GM23338 (cell line): ENCODE measurements at regions not wholly inside any gene's neighbourhood (a gene's known extent, or its start where the extent isn't known, plus 50 kb on each side); places are given as distances from the start of the nearest gene placed in this dataset.

ENCODE experiments used
- ATAC-seq: fragments of 200-7000 bp; cut with Tn5 transposase; 3 replicates; pipeline ENCODE4 v1.9.1; 2020
- DNase-seq: peaks from one replicate; pipeline ENCODE4 v3.0.0-alpha.2; 2015; ENCODE audit warnings: low spot score
- H2AFZ ChIP-seq: fragments of 200-600 bp; sonication (generic); 2 replicates; pipeline ENCODE4 v1.8.0; 2016; ENCODE audit warnings: antibody characterized with exemption, mild to moderate bottlenecking, moderate library complexity
- H3F3A ChIP-seq: fragments of 200-600 bp; sonication (generic); replicated peaks from 2 replicates; pipeline ENCODE4 v1.8.0; 2017; ENCODE audit warnings: antibody characterized with exemption, mixed run types, low read depth
- H3K27ac ChIP-seq: fragments of 200-600 bp; sonication (generic); 2 replicates; pipeline ENCODE4 v1.6.1; 2016; ENCODE audit warnings: low read depth
- H3K27me3 ChIP-seq: fragments of 200-600 bp; sonication (generic); 2 replicates; pipeline ENCODE4 v1.8.0; 2016; ENCODE audit warnings: mild to moderate bottlenecking, mixed run types, moderate library complexity; ENCODE audit not compliant: insufficient read depth
- H3K36me3 ChIP-seq: fragments of 200-600 bp; sonication (generic); 2 replicates; pipeline ENCODE4 v1.8.0; 2016; ENCODE audit warnings: mild to moderate bottlenecking; ENCODE audit not compliant: insufficient read depth
- H3K4me1 ChIP-seq: fragments of 200-600 bp; sonication (generic); 2 replicates; pipeline ENCODE4 v1.8.0; 2016; ENCODE audit warnings: mild to moderate bottlenecking, moderate library complexity; ENCODE audit not compliant: insufficient read depth
- H3K4me2 ChIP-seq: fragments of 200-600 bp; sonication (generic); 2 replicates; pipeline ENCODE4 v1.7.1; 2017; ENCODE audit warnings: mixed run types
- H3K4me3 ChIP-seq: fragments of 200-600 bp; sonication (generic); 2 replicates; pipeline ENCODE4 v1.6.1; 2016; ENCODE audit warnings: mixed run types
- H3K79me2 ChIP-seq: fragments of 200-600 bp; sonication (generic); replicated peaks from 2 replicates; pipeline ENCODE4 v1.8.0; 2017; ENCODE audit warnings: mild to moderate bottlenecking; ENCODE audit not compliant: insufficient read depth
- H3K9me2 ChIP-seq: fragments of 200-600 bp; sonication (generic); 2 replicates; pipeline ENCODE4 v1.8.0; 2017; ENCODE audit not compliant: insufficient read depth
- H4K20me1 ChIP-seq: fragments of 200-600 bp; sonication (generic); replicated peaks from 2 replicates; pipeline ENCODE4 v1.8.0; 2017; ENCODE audit warnings: mild to moderate bottlenecking; ENCODE audit not compliant: insufficient read depth
- H3K27ac Mint-ChIP-seq: 2 replicates; pipeline ENCODE4 v1.8.0; 2020; ENCODE audit warnings: inconsistent platforms, mild to moderate bottlenecking, moderate library complexity, mixed read lengths
- H3K27me3 Mint-ChIP-seq: 3 replicates; pipeline ENCODE4 v1.8.0; 2022; ENCODE audit warnings: low read depth, mild to moderate bottlenecking, moderate library complexity, mixed read lengths, inconsistent platforms; ENCODE audit not compliant: insufficient read depth, poor library complexity
- H3K36me3 Mint-ChIP-seq: 3 replicates; pipeline ENCODE4 v1.8.0; 2021; ENCODE audit warnings: low read depth, mild to moderate bottlenecking, inconsistent platforms, moderate library complexity, mixed read lengths
- H3K4me1 Mint-ChIP-seq: 3 replicates; pipeline ENCODE4 v1.8.0; 2020; ENCODE audit warnings: mild to moderate bottlenecking, inconsistent platforms, mixed read lengths
- H3K4me3 Mint-ChIP-seq: 3 replicates; pipeline ENCODE4 v1.8.0; 2021; ENCODE audit warnings: moderate library complexity, mild to moderate bottlenecking, inconsistent platforms, mixed read lengths
- H3K9me3 Mint-ChIP-seq: 3 replicates; pipeline ENCODE4 v1.8.0; 2020; ENCODE audit warnings: moderate library complexity, mild to moderate bottlenecking, inconsistent platforms, mixed read lengths
- CREB1 ChIP-seq: fragments of 250-450 bp; sonication (Bioruptor Pico); IDR thresholded peaks from 2 replicates; pipeline ENCODE4 v1.5.0; 2020; ENCODE audit warnings: low read depth, mild to moderate bottlenecking, moderate library complexity
- CTCF ChIP-seq, 2 experiments: fragments of 200-600 bp in 1 of 2; sonication (generic) in 1 of 2; conservative IDR thresholded peaks; 2 replicates each; pipeline versions ENCODE4 v1.5.1 to v1.6.1; 2016 to 2017; ENCODE audit warnings: antibody characterized with exemption in 2 of 2, low read depth in 2 of 2, mild to moderate bottlenecking in 2 of 2, moderate library complexity in 1 of 2
- ETS1 ChIP-seq: IDR thresholded peaks from 2 replicates; pipeline ENCODE4 v1.6.1; 2016; ENCODE audit warnings: antibody characterized with exemption
- EZH2 ChIP-seq: fragments of 200-600 bp; sonication (generic); IDR thresholded peaks from one replicate; pipeline ENCODE4 v1.8.0; 2017; ENCODE audit warnings: antibody characterized with exemption, mild to moderate bottlenecking, low read depth; ENCODE audit not compliant: unreplicated experiment
- EZH2phosphoT487 ChIP-seq: fragments of 200-600 bp; sonication (generic); IDR thresholded peaks from one replicate; pipeline ENCODE4 v1.8.1; 2018; ENCODE audit warnings: antibody characterized with exemption; ENCODE audit not compliant: unreplicated experiment
- JUNB ChIP-seq: IDR thresholded peaks from one replicate; pipeline ENCODE4 v1.6.1; 2016; ENCODE audit warnings: antibody characterized with exemption; ENCODE audit not compliant: unreplicated experiment
- POLR2AphosphoS5 ChIP-seq: IDR thresholded peaks from 2 replicates; pipeline ENCODE4 v1.6.1; 2016; ENCODE audit warnings: antibody characterized with exemption, low read depth
- REST ChIP-seq: IDR thresholded peaks from one replicate; pipeline ENCODE4 v1.6.1; 2018; ENCODE audit warnings: antibody characterized with exemption; ENCODE audit not compliant: unreplicated experiment
- ZNF331 ChIP-seq: fragments of 250-450 bp; sonication (Bioruptor Pico); IDR thresholded peaks from 2 replicates; pipeline ENCODE4 v1.5.0; 2020; ENCODE audit warnings: low read depth, mild to moderate bottlenecking, moderate library complexity

GRCh38 chr9:29826421-29826820 is 2253.1 kb upstream of the C9orf72 start (continued):
- TF ChIP-seq ETS1 (no peak), POLR2AphosphoS5 (no peak), ZNF331 (CRISPR knock-in tag) (no peak), REST (no peak), EZH2phosphoT487 (no peak), CREB1 (CRISPR knock-in tag) (no peak)

GRCh38 chr9:29830821-29831220 is 2257.5 kb upstream of the C9orf72 start:
- H3K4me2 ChIP-seq, result no peak overlapping the region
- no peaks in the 10 kb centered on the region for H3K27me3 ChIP-seq
- H3K36me3 ChIP-seq, result no peaks in the 10 kb centered on the region
- no peaks in the 10 kb centered on the region for H3K27me3 Mint-ChIP-seq
- no peaks in the 10 kb centered on the region for H3K9me2 ChIP-seq
- H3K9me3 Mint-ChIP-seq, result peaks cover 24% of the 10 kb centered on the region
- no peak overlapping the region for H3K4me3 Mint-ChIP-seq
- H3K27ac ChIP-seq, result no peak overlapping the region
- H3K36me3 Mint-ChIP-seq, result peaks cover 14% of the 10 kb centered on the region
- ATAC-seq, result peak; percentile 81
- no peak overlapping the region for H3K27ac Mint-ChIP-seq
- no peak overlapping the region for H2AFZ ChIP-seq
- H3K4me1 ChIP-seq, result peaks cover 19% of the 10 kb centered on the region
- H3K79me2 ChIP-seq, result no peaks in the 10 kb centered on the region
- peak; percentile 84 for DNase-seq
- H3F3A ChIP-seq, result no peaks in the 10 kb centered on the region
- no peak for TF ChIP-seq JUNB
- TF ChIP-seq CTCF (conservative IDR thresholded peaks at IDR 0.05; ENCODE audit: low read depth in 2 of 2), result peak; percentile 93 to 98
- no peak for TF ChIP-seq EZH2
- TF ChIP-seq ZNF331 (CRISPR knock-in tag), result no peak
- no peak for TF ChIP-seq ETS1
- H3K4me1 Mint-ChIP-seq, result peaks cover 15% of the 10 kb centered on the region; the same call in 2 of the 3 replicates
- H4K20me1 ChIP-seq, result no peaks in the 10 kb centered on the region
- no peak overlapping the region for H3K4me3 ChIP-seq
